NCI-H460 (cell line): ENCODE measurements at regions not wholly inside any gene's neighbourhood (a gene's known extent, or its start where the extent isn't known, plus 50 kb on each side); places are given as distances from the start of the nearest gene placed in this dataset.
"Not testable (repeated sequence)": the region's sequence is repeated elsewhere in the genome, so short reads cannot be mapped to it uniquely, and the experiment has no call there.

Experiments
- DNase-seq: peaks from one replicate; pipeline ENCODE4 v3.0.0-alpha.2; 2016; ENCODE audit warnings: low read depth; ENCODE audit errors: extremely low read depth

GRCh38 chr5:125896368-125896767, 526.8 kb upstream of the GRAMD2B start:
- no peak for DNase-seq

DNA sequence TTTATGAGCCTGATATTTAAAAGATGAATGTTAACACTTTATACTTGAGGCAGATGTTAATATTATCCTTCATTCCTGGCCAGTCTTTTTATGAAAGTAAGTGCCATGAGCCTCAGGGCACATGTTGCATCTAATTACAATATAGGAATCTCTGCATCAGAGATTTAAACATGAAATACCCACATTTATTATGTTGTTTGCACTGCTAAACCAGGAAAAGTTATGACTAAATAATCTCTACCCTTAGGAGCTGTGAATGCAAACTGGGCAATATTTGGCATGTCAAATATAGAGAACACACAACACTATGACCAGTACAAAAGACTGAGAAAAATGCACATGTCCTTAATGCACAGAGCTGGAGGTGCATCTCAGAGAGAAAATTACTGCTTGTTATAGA, 526.1 kb upstream of the GRAMD2B start:
- no peak for DNase-seq

DNA sequence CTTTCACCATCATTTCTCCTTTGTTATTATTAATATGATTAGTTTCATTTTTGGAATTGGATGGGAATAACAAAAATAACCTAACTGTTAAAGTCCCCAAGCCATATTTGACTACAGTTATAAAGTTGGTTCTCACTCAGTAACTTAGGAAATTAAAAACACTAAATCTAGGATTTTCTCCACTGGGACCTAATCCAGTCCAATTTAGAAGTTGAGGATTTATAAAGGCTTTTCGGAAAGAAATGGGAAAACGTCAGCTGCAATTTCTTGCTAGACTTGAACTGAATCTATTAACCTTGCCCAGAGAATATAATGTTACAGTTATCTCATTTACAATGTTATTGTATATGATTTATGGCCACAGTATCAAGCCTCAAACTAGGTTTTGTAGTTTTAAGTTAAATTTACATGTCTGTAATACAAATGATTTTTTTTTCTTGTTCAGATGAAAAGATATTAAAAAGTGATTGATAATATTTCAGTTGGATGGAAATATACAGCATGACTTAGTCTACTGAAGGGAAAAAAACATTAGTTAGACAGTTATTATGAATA, 524.3 kb upstream of the GRAMD2B start:
- DNase-seq, result no peak

GRCh38 chr5:125912028-125912427, 511.2 kb upstream of the GRAMD2B start:
- DNase-seq, result no peak

DNA sequence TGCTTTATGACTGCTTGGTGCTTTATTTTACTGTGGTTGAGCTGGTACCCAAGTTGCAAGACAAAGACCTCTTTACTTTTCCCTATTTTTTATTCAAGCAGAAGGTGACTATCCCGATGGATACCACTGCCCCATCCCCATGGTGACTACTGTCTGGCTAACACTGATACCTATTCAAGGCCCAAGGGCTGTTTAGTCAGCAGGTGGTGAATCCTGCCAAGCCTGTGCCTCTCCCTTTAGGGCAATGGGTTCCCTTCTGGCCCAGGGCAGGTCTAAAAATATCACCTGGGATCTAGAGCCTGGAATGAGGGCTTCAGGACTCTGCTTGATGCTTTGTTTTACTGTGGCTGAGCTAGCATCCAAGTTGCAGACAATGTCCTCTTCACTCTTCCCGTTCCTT, 510.0 kb upstream of the GRAMD2B start:
- DNase-seq, result no peak

DNA sequence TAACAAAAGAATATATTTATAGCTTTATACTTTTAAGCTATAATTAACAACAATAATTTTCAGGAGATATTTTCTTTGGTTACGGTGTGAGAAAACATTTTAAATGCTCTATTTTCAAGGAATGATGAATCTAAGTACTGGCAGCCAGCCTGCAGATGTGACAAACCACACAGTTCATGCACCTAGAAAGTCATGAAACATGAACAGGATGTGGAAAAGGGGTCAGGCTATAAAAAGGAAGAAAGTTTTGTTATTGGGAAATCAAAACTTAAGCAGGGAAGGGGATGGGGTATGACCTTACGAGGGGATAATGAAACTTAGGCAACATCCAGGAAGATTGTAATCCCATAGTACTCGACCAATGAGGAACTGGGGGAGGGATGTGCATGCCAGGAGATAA, 508.7 kb upstream of the GRAMD2B start:
- DNase-seq, result no peak

GRCh38 chr5:125923958-125924357, 499.3 kb upstream of the GRAMD2B start:
- DNase-seq, result not testable (repeated sequence)

DNA sequence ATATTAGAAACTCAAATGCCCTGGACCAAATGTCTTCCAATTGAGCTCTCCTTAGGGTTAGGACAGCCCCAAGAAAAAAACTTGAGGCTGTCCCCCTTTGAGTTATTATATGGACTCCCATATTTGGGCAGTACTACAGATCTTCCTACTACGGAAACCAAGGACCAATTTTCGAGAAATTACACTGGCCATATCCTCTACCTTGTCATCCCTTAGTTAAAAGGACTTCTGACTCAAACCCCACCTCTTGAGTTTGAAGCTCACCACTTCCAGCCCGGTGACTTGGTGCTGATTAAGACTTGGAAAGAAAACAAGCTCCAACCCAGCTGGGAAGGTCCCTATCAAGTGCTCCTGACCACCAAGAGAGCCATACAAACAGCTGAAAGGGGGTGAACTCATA, 497.0 kb upstream of the GRAMD2B start:
- DNase-seq, result no peak

GRCh38 chr5:125928663-125929062, 494.5 kb upstream of the GRAMD2B start:
- no peak for DNase-seq

DNA sequence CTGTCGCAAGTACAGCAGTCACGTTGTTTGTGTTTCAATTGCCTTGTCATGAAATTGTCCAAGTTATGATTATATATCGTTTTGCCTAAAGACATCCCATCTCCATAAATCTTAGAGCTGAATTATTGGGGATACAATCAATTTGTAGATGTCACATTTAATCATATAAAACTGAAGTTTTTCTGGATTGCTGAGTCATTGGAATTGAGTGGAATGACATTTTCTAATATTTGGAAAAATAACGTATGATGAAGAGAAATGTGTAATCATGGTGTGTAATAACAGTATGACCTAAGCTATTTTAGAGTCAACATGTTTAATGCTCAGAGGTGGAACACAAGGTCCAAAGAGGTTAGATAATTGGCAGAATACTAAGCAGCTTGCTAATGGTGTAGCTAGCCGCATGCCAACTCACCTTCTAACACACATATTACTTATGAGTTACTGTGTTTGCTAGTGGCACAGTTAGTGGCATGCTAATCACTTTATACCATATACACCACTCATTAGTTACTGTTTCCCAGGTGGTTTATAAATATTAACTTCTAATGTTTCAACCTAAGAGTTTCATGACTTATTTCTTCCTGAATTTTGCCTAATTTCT, 473.1 kb upstream of the GRAMD2B start:
- DNase-seq, result no peak

DNA sequence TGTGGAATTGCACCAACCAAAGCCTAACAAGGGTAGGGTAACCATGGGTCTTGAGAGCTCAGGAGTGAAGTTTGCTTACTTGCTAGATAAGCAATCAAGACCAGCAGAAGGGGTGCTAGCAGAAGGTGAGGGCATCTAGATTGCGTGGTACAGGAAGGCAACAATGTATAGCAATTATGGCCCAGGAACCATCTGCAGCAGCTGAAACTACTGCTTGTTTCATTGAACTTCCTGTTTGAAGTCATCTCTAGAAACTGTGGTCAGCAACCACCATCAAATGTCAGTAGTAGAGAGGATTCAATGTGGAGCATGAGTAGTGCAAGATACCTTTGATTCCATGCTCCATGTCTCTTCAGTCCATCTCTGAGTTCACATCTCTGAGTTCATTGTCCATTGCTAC, 462.1 kb upstream of the GRAMD2B start:
- DNase-seq, result no peak

GRCh38 chr5:125965577-125965976, 457.6 kb upstream of the GRAMD2B start:
- DNase-seq, result no peak

- no peak for DNase-seq
Observed at GRCh38 chr5:125967576-125967975, 455.6 kb upstream of the GRAMD2B start.

GRCh38 chr5:125969011-125969813, 454.0 kb upstream of the GRAMD2B start:
- DNase-seq, result no peak

DNA sequence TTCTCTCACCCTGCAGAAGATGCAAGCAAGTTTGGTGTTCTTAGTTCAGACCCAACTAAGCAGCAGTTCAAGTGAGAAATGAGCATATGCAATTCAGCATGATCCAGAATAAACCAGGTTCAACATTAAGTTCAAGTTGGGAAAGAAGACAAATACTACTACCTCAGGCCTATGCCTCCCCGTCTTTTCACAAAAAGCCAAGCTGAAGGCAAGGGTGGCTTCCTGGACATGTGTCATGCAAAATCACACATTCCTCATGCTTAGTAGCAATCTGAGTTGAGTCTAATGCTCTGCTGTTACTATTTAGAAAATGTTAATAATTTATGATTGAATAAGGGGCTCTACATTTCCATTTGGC, 453.4 kb upstream of the GRAMD2B start:
- no peak for DNase-seq

GRCh38 chr5:125970631-125971307, 452.4 kb upstream of the GRAMD2B start:
- no peak for DNase-seq

GRCh38 chr5:125972706-125973105, 450.5 kb upstream of the GRAMD2B start:
- DNase-seq, result no peak

- DNase-seq, result no peak
Observed at GRCh38 chr5:125974679-125975078, 448.5 kb upstream of the GRAMD2B start.

- no peak for DNase-seq
Observed at GRCh38 chr5:125976421-125977000, 446.7 kb upstream of the GRAMD2B start.

DNA sequence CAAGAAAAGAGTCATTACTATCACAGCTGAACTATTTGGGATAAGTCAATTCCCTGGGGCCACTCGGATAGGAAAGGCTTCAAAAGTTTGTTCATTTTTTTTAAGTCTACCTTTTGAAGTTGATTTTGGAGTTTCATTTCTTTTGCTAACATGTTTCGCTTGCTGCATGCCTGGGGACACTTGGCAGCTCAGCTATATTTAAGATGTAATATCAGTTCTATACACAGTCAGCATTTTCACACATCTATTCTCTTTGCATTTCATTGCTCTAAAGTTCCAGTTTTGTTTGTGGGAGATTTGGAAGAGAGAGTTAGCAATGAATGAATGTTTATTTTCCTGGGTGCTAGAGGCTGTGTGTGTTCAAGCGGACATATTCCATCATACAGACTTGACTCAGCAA, 445.2 kb upstream of the GRAMD2B start:
- DNase-seq, result no peak

GRCh38 chr5:125979636-125980035, 443.6 kb upstream of the GRAMD2B start:
- DNase-seq, result no peak
